HG02938 (cell line): ENCODE measurements at regions not wholly inside any gene's neighbourhood (a gene's known extent, or its start where the extent isn't known, plus 50 kb on each side); places are given as distances from the start of the nearest gene placed in this dataset.

ENCODE experiments used
- ATAC-seq: cut with Tn5 transposase; IDR thresholded peaks from one replicate; pipeline ENCODE4 v1.9.1; 2021; ENCODE audit warnings: mild to moderate bottlenecking, moderate library complexity; ENCODE audit not compliant: unreplicated experiment

- no peak for ATAC-seq
These were observed 109.0 kb upstream of the ATP10B start for GRCh38 chr5:160961038-160961437.

DNA sequence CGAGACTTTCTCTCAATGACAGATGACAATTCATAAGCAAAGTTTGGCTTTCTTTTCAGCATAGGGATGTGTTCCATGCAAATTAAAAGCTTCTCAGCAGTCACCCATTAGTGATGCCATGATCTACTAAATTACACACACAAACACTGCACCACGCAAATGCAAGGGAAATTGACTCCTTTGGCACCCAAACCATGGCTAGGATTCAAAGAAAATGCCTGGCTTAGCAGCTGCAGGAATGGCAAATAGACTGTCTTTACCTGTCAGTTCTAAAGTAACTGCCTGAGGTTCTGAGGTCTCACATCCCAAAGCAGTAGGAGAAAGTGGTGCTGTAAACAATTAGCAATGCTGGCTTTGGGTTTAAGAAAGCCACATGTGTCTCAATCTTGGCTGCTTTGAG is 108.6 kb upstream of the ATP10B start:
- ATAC-seq: no peak

DNA sequence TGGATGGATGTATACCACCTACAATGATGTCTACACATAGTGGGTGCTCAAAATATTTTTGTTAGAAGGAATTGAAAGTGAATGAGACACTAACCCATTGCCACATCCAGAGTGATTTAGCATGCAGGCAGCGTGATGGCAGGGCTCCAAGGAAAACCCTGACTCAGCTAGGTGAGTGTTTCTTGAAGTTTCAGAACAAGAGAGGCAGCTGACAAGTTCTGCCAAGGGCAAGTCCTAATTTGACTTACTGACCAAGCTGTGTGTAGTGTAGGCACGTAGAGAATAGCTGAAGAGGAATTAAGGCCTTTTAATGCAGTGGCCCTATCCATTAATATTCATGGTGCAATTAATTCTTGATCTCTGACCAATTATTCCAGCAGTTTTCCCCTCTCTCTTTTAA is 107.8 kb upstream of the ATP10B start:
- no peak for ATAC-seq

DNA sequence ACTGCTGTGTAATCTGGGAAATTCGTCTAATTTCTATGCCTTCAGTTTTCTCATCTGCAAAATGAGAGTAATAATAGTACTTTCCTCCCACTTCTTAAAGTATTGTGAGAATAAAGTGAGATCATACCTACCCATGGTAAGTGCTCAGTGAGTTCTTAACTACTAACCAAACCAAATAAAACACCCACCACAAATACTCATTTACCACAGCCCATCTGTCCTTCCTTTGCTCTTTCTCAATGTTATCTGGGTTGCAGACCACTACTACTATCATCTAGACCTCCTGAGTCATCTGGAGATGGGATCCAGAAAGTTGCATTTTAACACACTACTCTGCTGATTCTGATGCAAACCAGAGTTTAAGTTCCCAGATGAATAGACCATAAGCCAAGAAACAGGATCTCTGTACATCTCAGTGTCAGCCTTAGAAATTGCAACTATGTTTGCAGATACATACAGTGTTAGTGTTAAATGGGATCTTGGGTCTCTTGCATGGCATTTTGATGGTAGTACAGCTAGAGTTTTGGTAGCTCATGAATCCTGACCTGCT is 105.4 kb upstream of the ATP10B start:
- ATAC-seq: peak; percentile 72

DNA sequence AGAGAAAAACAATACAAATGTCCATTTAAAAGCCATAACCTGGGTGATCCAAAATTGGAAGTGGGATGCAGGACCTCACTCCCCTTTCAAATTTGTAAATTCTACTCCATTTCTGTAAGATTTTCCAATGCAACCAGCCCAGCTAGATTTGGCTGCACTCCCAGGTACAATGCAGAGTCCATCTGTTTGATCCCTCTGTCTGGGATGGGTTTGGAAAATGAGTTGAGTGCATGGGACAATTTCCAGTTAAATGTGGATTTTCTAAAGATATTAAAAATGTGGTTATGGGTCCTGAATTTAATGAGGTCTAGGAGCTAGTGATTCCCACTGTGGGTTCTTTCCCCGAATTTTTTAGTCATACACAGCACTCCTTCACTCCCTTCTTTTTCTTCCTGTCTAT is 104.0 kb upstream of the ATP10B start:
- ATAC-seq: no peak

GRCh38 chr5:160950311-160950710 is 98.3 kb upstream of the ATP10B start:
- no peak for ATAC-seq

GRCh38 chr5:160940725-160941124 is 88.7 kb upstream of the ATP10B start:
- ATAC-seq: no peak

DNA sequence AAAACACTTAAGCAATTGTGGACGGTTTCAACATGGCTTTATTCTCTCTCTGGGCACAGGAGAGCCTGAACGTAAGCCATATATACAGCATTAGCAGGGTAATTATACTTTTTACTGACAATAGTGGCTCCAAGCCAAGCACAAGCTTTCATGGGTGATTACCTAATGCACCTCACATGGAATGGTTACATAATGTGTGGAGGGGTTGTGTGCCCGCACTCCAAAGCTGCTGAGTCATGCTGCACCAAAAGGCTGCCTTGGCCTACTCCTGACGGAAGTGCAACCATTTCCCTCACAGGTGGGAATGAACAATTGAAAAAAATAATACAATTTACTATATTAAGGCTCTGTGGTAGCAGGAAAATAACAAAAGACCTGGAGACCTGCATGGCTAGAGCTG is 86.5 kb upstream of the ATP10B start:
- no peak for ATAC-seq

DNA sequence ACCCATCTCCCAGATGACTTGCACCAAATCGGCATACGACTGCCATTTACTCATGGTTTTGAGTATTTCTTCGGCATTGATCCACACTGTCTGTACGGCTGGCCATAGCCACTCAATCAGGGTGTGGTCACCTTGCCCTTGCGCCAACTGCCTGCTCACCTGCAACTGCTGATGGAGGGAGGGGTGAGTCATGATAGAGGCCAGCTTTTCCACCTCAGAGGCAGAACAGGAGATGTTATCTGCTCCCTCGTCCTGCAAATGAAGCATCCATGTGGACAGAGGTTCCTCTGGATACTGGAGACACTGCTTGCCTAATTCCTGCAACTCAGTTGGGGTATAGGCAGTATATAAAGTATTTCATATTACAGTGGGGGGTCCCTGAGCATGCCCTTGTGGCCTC is 85.6 kb upstream of the ATP10B start:
- no peak for ATAC-seq

DNA sequence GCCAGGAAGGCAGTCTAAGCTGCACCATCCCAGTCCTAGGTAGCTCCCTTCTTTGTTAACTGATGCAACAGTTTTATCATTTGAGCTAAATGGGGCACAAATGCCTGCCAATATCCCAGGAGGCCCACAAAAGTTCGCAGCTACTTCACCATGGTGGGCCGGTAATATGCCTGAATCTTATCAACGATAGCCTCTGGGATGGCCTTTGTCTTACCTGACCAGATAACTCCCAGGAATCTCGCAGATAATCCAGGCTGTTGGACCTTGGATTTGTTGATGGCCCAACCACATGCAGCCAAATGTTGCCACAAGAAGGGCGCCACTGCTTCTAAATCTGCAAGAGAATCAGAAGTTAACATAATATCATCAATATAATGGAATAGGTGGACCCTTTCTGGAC is 83.8 kb upstream of the ATP10B start:
- ATAC-seq: no peak

DNA sequence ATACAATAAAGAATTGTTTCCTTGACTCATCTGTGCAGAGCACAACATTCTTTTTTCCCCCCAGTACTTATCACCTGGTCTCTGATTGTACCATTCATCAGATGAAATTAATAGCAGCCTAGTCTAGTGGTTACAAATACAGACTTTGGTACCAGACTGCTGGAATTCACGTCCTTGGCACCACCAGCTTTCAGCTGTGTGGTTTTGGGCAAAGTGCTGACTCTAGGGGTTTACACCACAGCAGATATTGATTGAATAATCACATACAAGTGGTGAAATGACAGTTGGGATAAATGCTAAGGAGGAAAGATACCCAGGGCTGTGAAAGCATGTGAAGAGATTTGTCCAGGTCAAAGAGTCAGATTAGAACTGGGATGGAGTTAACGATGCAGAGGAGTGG is 79.3 kb upstream of the ATP10B start:
- ATAC-seq: no peak

- no peak for ATAC-seq
These were observed 78.4 kb upstream of the ATP10B start for GRCh38 chr5:160930406-160930805.

DNA sequence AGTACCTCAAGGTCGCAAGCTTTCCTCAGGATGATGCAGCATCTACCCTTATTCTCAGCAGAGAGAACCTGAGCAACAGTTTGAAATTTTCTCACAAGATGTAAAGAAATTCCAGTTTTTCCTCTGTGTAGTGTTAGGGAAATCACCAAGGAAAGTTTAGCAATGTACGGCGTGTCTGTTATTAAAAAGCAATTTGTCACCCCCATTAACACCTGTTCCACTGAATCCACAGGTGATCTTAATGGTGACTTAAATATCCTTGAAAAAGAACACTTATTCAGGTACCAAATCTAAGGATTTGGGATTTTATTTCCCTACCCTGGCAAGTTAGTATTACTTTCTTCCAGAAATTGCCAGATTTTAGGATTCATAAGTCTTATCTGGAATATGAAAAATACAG is 77.9 kb upstream of the ATP10B start:
- no peak for ATAC-seq

DNA sequence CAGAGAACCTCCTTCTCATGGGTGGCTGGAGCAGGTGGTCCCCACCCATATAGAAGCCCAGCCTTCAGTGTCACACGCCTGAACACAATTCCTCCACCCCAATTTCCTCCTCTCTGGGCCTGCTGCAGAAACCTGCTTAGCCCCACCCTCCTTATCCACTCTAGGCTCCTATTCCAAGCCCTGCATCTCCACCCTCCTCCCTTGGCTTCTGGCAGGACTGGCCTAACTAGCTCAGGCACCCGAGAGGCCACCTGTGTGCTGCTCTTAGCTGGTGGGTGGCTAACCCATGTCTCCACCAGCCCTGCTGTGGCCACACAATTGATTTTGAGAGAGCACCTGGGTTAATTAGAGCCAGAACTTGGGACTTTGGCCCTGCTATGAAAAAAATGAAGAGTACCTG is 77.3 kb upstream of the ATP10B start:
- no peak for ATAC-seq

DNA sequence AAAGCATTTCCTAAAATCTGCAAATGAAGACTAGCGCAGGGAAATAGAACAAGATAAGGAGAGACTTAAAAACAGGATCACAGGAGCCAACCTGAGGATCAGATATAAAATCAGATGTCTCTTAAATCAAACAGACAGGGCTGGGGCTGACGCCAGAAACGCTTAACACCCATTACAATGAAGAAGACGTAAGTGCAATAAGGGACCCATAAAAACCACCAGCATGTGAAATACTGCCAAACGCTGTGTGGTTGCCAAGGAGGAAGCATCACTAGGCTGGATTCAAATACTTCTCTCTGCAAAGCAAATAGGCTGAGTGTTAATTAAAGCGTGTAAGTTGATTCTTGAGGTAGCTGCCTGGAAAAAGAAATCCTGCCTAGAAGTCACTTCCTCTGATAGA is 74.4 kb upstream of the ATP10B start:
- no peak for ATAC-seq

GRCh38 chr5:160925281-160925680 is 73.3 kb upstream of the ATP10B start:
- ATAC-seq: no peak

DNA sequence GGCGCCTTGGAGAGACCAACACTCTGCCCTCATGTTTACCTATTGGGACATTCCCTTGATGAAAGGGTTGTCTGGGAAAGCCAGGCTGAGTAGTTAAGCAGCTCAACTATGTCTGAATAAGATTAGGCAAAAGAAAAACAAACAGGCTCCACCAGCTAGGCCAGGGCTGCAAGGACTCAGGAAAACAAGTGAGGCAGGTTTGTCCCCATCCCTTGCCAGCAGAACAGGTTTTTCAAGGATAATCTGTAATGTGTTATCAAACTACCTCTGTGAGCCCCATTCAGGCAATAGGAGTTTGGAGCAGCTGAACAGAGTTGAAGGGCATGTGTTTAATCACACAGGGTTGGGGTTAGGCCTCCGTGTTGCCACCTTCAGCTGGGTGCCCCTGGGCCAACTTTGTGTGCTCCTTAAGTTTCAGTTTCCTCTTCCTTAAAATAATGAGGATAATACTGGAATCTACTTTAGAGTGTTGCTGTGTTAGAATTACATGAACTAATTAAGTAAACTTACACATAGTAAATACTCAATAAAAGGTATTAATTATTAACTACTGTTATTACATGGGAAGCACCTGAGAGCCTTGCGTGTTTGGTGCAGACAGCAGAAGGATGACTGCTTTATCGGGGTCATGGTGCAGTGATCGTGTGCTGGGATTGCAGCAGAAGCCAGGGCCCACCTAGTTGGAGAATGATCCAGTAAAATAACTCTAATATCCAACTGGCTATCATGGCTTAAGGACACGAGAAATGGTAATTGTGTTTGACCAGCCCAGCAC is 72.1 kb upstream of the ATP10B start:
- no peak for ATAC-seq

- ATAC-seq: no peak
These were observed 71.4 kb upstream of the ATP10B start for GRCh38 chr5:160923411-160923810.

GRCh38 chr5:160922311-160922710 is 70.3 kb upstream of the ATP10B start:
- no peak for ATAC-seq

DNA sequence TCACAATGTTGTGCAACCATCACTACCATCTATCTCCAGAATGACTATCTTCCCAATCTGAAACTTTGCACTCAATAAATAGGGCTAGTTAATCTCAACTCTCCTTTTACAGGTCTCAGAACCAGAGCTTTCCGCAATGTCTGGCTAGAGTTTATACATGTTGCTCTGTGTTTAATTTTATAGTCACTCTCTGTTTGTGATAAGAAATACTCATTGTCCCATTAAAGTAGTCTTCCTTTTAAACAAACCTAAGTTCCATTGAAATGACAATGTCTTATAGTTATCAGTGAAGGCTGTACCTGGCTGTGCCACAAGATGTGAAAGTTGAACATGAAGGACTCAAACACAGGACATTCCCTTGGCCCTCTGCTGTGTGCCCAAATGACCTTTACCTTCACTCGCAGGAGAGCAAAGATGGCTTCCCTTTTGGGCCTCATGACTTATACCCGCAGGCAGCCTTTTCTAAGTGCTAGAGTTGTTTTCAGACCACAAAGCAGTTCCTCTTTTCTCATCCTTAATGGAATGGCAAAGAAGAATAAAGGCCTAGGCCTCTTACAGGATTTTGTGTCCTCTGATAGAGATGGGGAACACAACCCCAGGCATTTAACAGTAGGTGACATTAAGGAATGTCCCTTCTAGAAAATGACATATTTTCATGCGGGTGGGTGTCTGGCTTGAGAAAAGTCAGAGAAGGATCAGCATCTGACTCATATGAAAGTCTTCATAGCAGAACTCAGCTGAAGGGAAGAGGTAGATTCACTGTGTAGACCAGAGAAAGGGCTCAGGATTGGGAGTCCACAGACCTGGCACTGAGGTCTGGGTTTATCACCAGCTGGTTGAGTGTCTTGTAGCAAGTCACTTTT is 69.6 kb upstream of the ATP10B start:
- ATAC-seq: no peak

DNA sequence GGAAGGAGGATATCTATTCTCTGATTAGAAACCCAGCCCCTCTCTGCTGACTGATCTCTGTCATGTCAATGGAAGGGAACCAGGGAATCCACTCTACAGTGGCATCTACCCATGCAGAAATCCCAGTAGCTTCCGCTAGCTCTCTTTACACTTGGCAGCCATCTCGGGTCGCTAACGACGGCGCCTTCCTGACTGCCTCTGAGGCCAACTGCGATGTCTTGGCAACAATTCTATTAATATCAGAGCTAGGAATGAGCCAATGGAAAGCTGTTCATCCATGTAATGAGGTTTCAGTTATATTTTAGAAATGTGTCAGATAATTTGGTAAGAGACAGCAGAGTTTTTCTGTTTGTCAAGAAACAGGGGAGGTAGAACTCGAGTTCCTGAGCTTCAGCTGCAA is 67.6 kb upstream of the ATP10B start:
- no peak for ATAC-seq

DNA sequence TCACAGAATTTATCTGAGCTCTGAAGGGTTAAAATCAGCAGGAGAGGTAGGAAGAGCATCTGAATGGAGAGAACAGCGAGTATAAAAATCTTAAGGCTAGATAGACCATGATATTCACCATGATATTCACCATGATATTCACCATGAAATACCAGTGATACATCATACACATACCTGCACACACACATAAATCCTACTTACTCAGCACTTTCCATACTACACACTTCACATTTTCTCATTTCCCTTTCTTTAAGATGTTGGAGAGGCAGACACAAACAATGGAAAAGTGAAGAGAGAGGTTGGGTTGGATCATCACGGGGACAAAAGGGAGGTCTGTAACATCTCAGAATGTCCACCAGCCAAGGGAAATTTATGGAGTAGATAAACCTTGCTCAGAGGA is 66.4 kb upstream of the ATP10B start:
- ATAC-seq: no peak
